NCI-H524 treated with DMSO at 0.1 percent for 48 hours (cell line): ENCODE measurements at regions not wholly inside any gene's neighbourhood (a gene's known extent, or its start where the extent isn't known, plus 50 kb on each side); places are given as distances from the start of the nearest gene placed in this dataset.
"Not testable (repeated sequence)": the region's sequence is repeated elsewhere in the genome, so short reads cannot be mapped to it uniquely, and the experiment has no call there.

Source experiments
- DNase-seq: peaks from one replicate; lab custom pipeline; 2025; lab: John Stamatoyannopoulos, UW

GRCh38 chr7:52584041-52584440 is 451.4 kb upstream of the POM121L12 start:
- no peak for DNase-seq

- not testable (repeated sequence) for DNase-seq
Measured at GRCh38 chr7:52573141-52573540, 462.3 kb upstream of the POM121L12 start.

- no peak for DNase-seq
Measured at GRCh38 chr7:52571026-52571425, 464.4 kb upstream of the POM121L12 start.

- no peak for DNase-seq
Measured at GRCh38 chr7:52569151-52569550, 466.3 kb upstream of the POM121L12 start.

GRCh38 chr7:52565974-52566373 is 469.5 kb upstream of the POM121L12 start:
- DNase-seq: no peak

- no peak for DNase-seq
Measured at GRCh38 chr7:52555805-52556204, 479.6 kb upstream of the POM121L12 start.

GRCh38 chr7:52547308-52547910 is 488.0 kb upstream of the POM121L12 start:
- no peak for DNase-seq

- not testable (repeated sequence) for DNase-seq
Measured at GRCh38 chr7:52541198-52541765, 494.2 kb upstream of the POM121L12 start.

GRCh38 chr7:52540041-52540440 is 495.4 kb upstream of the POM121L12 start:
- no peak for DNase-seq

- no peak for DNase-seq
Measured at GRCh38 chr7:52539414-52539813, 496.0 kb upstream of the POM121L12 start.

GRCh38 chr7:52537051-52537450 is 498.4 kb upstream of the POM121L12 start:
- no peak for DNase-seq

GRCh38 chr7:52525772-52526341 is 509.6 kb upstream of the POM121L12 start:
- no peak for DNase-seq

- DNase-seq: no peak
Measured at GRCh38 chr7:52518869-52519268, 516.6 kb upstream of the POM121L12 start.

GRCh38 chr7:52512656-52513055 is 522.8 kb upstream of the POM121L12 start:
- DNase-seq: no peak

- no peak for DNase-seq
Measured at GRCh38 chr7:52507546-52508255, 527.7 kb upstream of the POM121L12 start.

GRCh38 chr7:52506325-52506724 is 529.1 kb upstream of the POM121L12 start:
- no peak for DNase-seq

- DNase-seq: no peak
Measured at GRCh38 chr7:52504561-52504960, 530.9 kb upstream of the POM121L12 start.

- DNase-seq: no peak
Measured at GRCh38 chr7:52502281-52502680, 533.2 kb upstream of the POM121L12 start.

GRCh38 chr7:52501696-52502095 is 533.7 kb upstream of the POM121L12 start:
- no peak for DNase-seq

- DNase-seq: no peak
Measured at GRCh38 chr7:52500841-52501240, 534.6 kb upstream of the POM121L12 start.

- DNase-seq: no peak
Measured at GRCh38 chr7:52498366-52498765, 537.1 kb upstream of the POM121L12 start.

- no peak for DNase-seq
Measured at GRCh38 chr7:52486267-52486666, 549.2 kb upstream of the POM121L12 start.

GRCh38 chr7:52482076-52482475 is 553.4 kb upstream of the POM121L12 start:
- no peak for DNase-seq
